Gastrocnemius medialis (tissue), 4 donors: ENCODE measurements at regions not wholly inside any gene's neighbourhood (a gene's known extent, or its start where the extent isn't known, plus 50 kb on each side); places are given as distances from the start of the nearest gene placed in this dataset.

Source experiments
- CTCF ChIP-seq, 5 experiments: fragments of 450-650 bp in 3 of 5; fragments of 200-600 bp in 2 of 5; sonication (generic) in 2 of 5; IDR thresholded peaks in 4 of 5; conservative IDR thresholded peaks in 1 of 5; 1 replicate in 4 of 5; 2 replicates in 1 of 5; pipeline ENCODE4 v1.5.1; 2016 to 2019; ENCODE audit warnings: antibody characterized with exemption in 5 of 5, mild to moderate bottlenecking in 3 of 5, moderate library complexity in 3 of 5
- POLR2A ChIP-seq, 2 donors: fragments of 450-650 bp; IDR thresholded peaks; one replicate each; pipeline ENCODE4 v1.6.1; 2017; ENCODE audit warnings: antibody characterized with exemption in 2 of 2, mild to moderate bottlenecking in 2 of 2, moderate library complexity in 2 of 2

GRCh38 chr2:106667478-106668070 lies 180.4 kb downstream of the CD8B2 start:
- TF ChIP-seq CTCF (IDR thresholded peaks at IDR 0.05 in 4 of 5, conservative IDR thresholded peaks at IDR 0.05 in 1 of 5), result no peak
- TF ChIP-seq POLR2A (IDR thresholded peaks at IDR 0.05), result no peak
